Neuronal stem cell (in vitro differentiated cells): ENCODE measurements at regions not wholly inside any gene's neighbourhood (a gene's known extent, or its start where the extent isn't known, plus 50 kb on each side); places are given as distances from the start of the nearest gene placed in this dataset.
A peak's percentile ranks its signal among the peaks of the same experiment; 100 is the strongest.

Experiments
- DNase-seq: peaks from one replicate; pipeline ENCODE4 v3.0.0-alpha.2; 2013; ENCODE audit warnings: low spot score
- H2AFZ ChIP-seq: one replicate; pipeline ENCODE4 v1.6.1; 2013; ENCODE audit warnings: mild to moderate bottlenecking, low read length, inconsistent platforms
- H2AK5ac ChIP-seq: 2 replicates; pipeline ENCODE4 v1.6.1; 2013; ENCODE audit warnings: low read depth, mild to moderate bottlenecking, inconsistent platforms, low read length, moderate library complexity, mixed read lengths
- H2BK120ac ChIP-seq: 2 replicates; pipeline ENCODE4 v1.6.1; 2013; ENCODE audit warnings: low read depth, mild to moderate bottlenecking, inconsistent platforms, low read length, moderate library complexity, mixed read lengths
- H2BK12ac ChIP-seq: one replicate; pipeline ENCODE4 v1.6.1; 2013; ENCODE audit warnings: low read length, inconsistent platforms
- H2BK15ac ChIP-seq: 2 replicates; pipeline ENCODE4 v1.6.1; 2013; ENCODE audit warnings: mild to moderate bottlenecking, low read length, inconsistent platforms, mixed read lengths
- H2BK5ac ChIP-seq: one replicate; pipeline ENCODE4 v1.6.1; 2013; ENCODE audit warnings: inconsistent platforms, mild to moderate bottlenecking, low read length, moderate library complexity
- H3K14ac ChIP-seq: one replicate; pipeline ENCODE4 v1.6.1; 2013; ENCODE audit warnings: low read length, inconsistent platforms
- H3K18ac ChIP-seq: 2 replicates; pipeline ENCODE4 v1.6.1; 2013; ENCODE audit warnings: low read length, inconsistent platforms
- H3K23ac ChIP-seq: 2 replicates; pipeline ENCODE4 v1.6.1; 2013; ENCODE audit warnings: low read depth, mild to moderate bottlenecking, mixed read lengths, low read length, inconsistent platforms; ENCODE audit not compliant: poor library complexity
- H3K27ac ChIP-seq: replicated peaks from 3 replicates; pipeline ENCODE4 v1.5.1; 2013; ENCODE audit warnings: low read length, inconsistent platforms
- H3K27me3 ChIP-seq, 3 experiments: 2 replicates each; pipeline ENCODE4 v1.6.1; 2013; ENCODE audit warnings: low read length in 3 of 3, mild to moderate bottlenecking in 2 of 3, inconsistent platforms in 1 of 3, low read depth in 1 of 3, mixed read lengths in 1 of 3, moderate library complexity in 1 of 3; ENCODE audit not compliant: control insufficient read depth in 3 of 3, insufficient read depth in 3 of 3
- H3K36me3 ChIP-seq, 2 donors: replicated peaks in 1 of 2; 2 replicates each; pipeline ENCODE4 v1.6.1; 2013; ENCODE audit warnings: low read length in 2 of 2; ENCODE audit not compliant: control insufficient read depth in 2 of 2, insufficient read depth in 2 of 2
- H3K4ac ChIP-seq: 2 replicates; pipeline ENCODE4 v1.6.1; 2013; ENCODE audit warnings: inconsistent platforms, mild to moderate bottlenecking, low read length, moderate library complexity
- H3K4me1 ChIP-seq, 2 donors: 1 replicate in 1 of 2; 2 replicates in 1 of 2; pipeline ENCODE4 v1.6.1; 2013; ENCODE audit warnings: low read length in 2 of 2, low read depth in 1 of 2; ENCODE audit not compliant: control insufficient read depth in 2 of 2, insufficient read depth in 1 of 2
- H3K4me2 ChIP-seq: one replicate; pipeline ENCODE4 v1.6.1; 2013; ENCODE audit warnings: mild to moderate bottlenecking, low read length, inconsistent platforms; ENCODE audit not compliant: insufficient read depth, poor library complexity, severe bottlenecking
- H3K4me3 ChIP-seq, 2 donors: 2 replicates each; pipeline ENCODE4 v1.5.1; 2013; ENCODE audit warnings: low read length in 2 of 2, mild to moderate bottlenecking in 2 of 2, inconsistent platforms in 1 of 2, moderate library complexity in 1 of 2
- H3K79me1 ChIP-seq: one replicate; pipeline ENCODE4 v1.6.1; 2013; ENCODE audit warnings: low read depth, mild to moderate bottlenecking, inconsistent platforms, low read length, moderate library complexity
- H3K9ac ChIP-seq: one replicate; pipeline ENCODE4 v1.6.1; 2013; ENCODE audit warnings: mild to moderate bottlenecking, low read depth, low read length, inconsistent platforms; ENCODE audit not compliant: poor library complexity
- H3K9me3 ChIP-seq, 2 donors: replicated peaks in 1 of 2; 2 replicates each; pipeline versions ENCODE3 to v1.6.1; 2013; ENCODE audit warnings: low read length in 2 of 2, mild to moderate bottlenecking in 2 of 2, inconsistent platforms in 1 of 2, low read depth in 1 of 2, mixed read lengths in 1 of 2, moderate library complexity in 1 of 2; ENCODE audit not compliant: control insufficient read depth in 2 of 2, insufficient read depth in 1 of 2
- H4K8ac ChIP-seq: one replicate; pipeline ENCODE4 v1.6.1; 2013; ENCODE audit warnings: low read depth, mild to moderate bottlenecking, inconsistent platforms, low read length, moderate library complexity
- H4K91ac ChIP-seq: one replicate; pipeline ENCODE4 v1.6.1; 2013; ENCODE audit warnings: low read length, low read depth, mild to moderate bottlenecking, inconsistent platforms; ENCODE audit not compliant: poor library complexity
- WGBS, 2 donors: extraction: QIAGEN DNeasy Blood & Tissue Kit; methylation state at CpG; one replicate each; pipeline ENCODE4 v1.1.7; 2013; ENCODE audit warnings: missing lambda C conversion rate in 2 of 2, mixed read lengths in 1 of 2; ENCODE audit not compliant: insufficient read length in 2 of 2, insufficient replicate concordance in 1 of 2; ENCODE audit errors: extremely low coverage in 2 of 2; 5-methylcytosine and 5-hydroxymethylcytosine counted together

- H3K23ac ChIP-seq = peak overlapping the region; percentile 35
- no peak overlapping the region for H3K4me3 ChIP-seq
- H3K18ac ChIP-seq = no peak overlapping the region
- H3K27me3 ChIP-seq = peaks cover 0 to 18% (median 0%) of the 10 kb centered on the region in 3 experiments
- no peak overlapping the region for H3K9ac ChIP-seq
- no peak for DNase-seq
- H4K91ac ChIP-seq = no peak overlapping the region
- H3K79me1 ChIP-seq = no peaks in the 10 kb centered on the region
- H2AFZ ChIP-seq = no peak overlapping the region
- no peak overlapping the region for H2BK120ac ChIP-seq
- peak overlapping the region; percentile 41 for H2AK5ac ChIP-seq
- H3K4ac ChIP-seq = no peak overlapping the region
- H2BK12ac ChIP-seq = no peak overlapping the region
- H4K8ac ChIP-seq = no peak overlapping the region
- H3K4me1 ChIP-seq = peaks cover 0 to 1% of the 10 kb centered on the region in 2 donors
- H3K36me3 ChIP-seq = no peaks in the 10 kb centered on the region
- H3K27ac ChIP-seq = no peak overlapping the region
- H2BK5ac ChIP-seq = no peak overlapping the region
- WGBS, 2 donors = no CpG with 5 or more reads among the region's 8 CpGs
- H3K4me2 ChIP-seq = no peak overlapping the region
- no peak overlapping the region for H3K14ac ChIP-seq
- H3K9me3 ChIP-seq = no peaks in the 10 kb centered on the region
- H2BK15ac ChIP-seq = no peak overlapping the region
Measured at GRCh38 chr11:71341173-71341572, 88.8 kb upstream of the SHANK2 start.

- no peak for DNase-seq
- no peak overlapping the region for H3K14ac ChIP-seq
- H3K79me1 ChIP-seq = no peaks in the 10 kb centered on the region
- no peak overlapping the region for H3K4me3 ChIP-seq
- peaks cover 0 to 11% (median 0%) of the 10 kb centered on the region in 3 experiments for H3K27me3 ChIP-seq
- H3K23ac ChIP-seq = peak overlapping the region; percentile 18
- H2AK5ac ChIP-seq = no peak overlapping the region
- no peak overlapping the region for H4K91ac ChIP-seq
- H2BK120ac ChIP-seq = no peak overlapping the region
- peak overlapping the region; percentile 66 for H4K8ac ChIP-seq
- H3K9ac ChIP-seq = no peak overlapping the region
- H3K9me3 ChIP-seq = no peaks in the 10 kb centered on the region
- peak overlapping the region; percentile 69 for H2BK15ac ChIP-seq
- peaks cover 0 to 1% of the 10 kb centered on the region in 2 donors for H3K4me1 ChIP-seq
- H3K4ac ChIP-seq = no peak overlapping the region
- peak overlapping the region; percentile 0 for H3K18ac ChIP-seq
- H3K27ac ChIP-seq = no peak overlapping the region
- H2BK12ac ChIP-seq = no peak overlapping the region
- H3K36me3 ChIP-seq = no peaks in the 10 kb centered on the region
- no peak overlapping the region for H2BK5ac ChIP-seq
- no peak overlapping the region for H3K4me2 ChIP-seq
- no CpG with 5 or more reads among the region's 12 CpGs for WGBS, 2 donors
- H2AFZ ChIP-seq = no peak overlapping the region
Measured at GRCh38 chr11:71340086-71340606, 87.8 kb upstream of the SHANK2 start.

- H3K4me3 ChIP-seq = no peak overlapping the region
- no peak for DNase-seq
- no CpG with 5 or more reads among the region's 14 CpGs for WGBS, 2 donors
- H3K9me3 ChIP-seq = peaks cover 0 to 2% of the 10 kb centered on the region in 2 donors
- H2BK120ac ChIP-seq = no peak overlapping the region
- H3K27ac ChIP-seq = no peak overlapping the region
- no peak overlapping the region for H4K8ac ChIP-seq
- H3K9ac ChIP-seq = no peak overlapping the region
- no peak overlapping the region for H2AK5ac ChIP-seq
- peaks cover 0 to 1% of the 10 kb centered on the region in 2 donors for H3K4me1 ChIP-seq
- H3K4me2 ChIP-seq = no peak overlapping the region
- H3K23ac ChIP-seq = no peak overlapping the region
- H4K91ac ChIP-seq = no peak overlapping the region
- no peak overlapping the region for H3K14ac ChIP-seq
- H3K79me1 ChIP-seq = no peaks in the 10 kb centered on the region
- peaks cover 0 to 7% (median 0%) of the 10 kb centered on the region in 3 experiments for H3K27me3 ChIP-seq
- H3K18ac ChIP-seq = no peak overlapping the region
- no peaks in the 10 kb centered on the region for H3K36me3 ChIP-seq
- H2BK12ac ChIP-seq = no peak overlapping the region
- no peak overlapping the region for H2BK5ac ChIP-seq
- no peak overlapping the region for H2AFZ ChIP-seq
- H3K4ac ChIP-seq = no peak overlapping the region
- H2BK15ac ChIP-seq = no peak overlapping the region
Measured at GRCh38 chr11:71339396-71339881, 87.1 kb upstream of the SHANK2 start.

GRCh38 chr11:71338801-71339395 lies 86.5 kb upstream of the SHANK2 start:
- Histone ChIP-seq H2BK120ac (no peak overlapping the region), H3K18ac (no peak overlapping the region), H3K4me2 (no peak overlapping the region), H3K14ac (no peak overlapping the region), H3K9ac (no peak overlapping the region), H3K4me3 (no peak overlapping the region), H3K4me1 (peaks cover 0 to 1% of the 10 kb centered on the region in 2 donors), H2BK12ac (no peak overlapping the region), H2BK5ac (no peak overlapping the region), H3K27ac (no peak overlapping the region), H3K79me1 (no peaks in the 10 kb centered on the region), H2AK5ac (no peak overlapping the region), H3K4ac (no peak overlapping the region), H3K9me3 (peaks cover 0 to 6% of the 10 kb centered on the region in 2 donors), H4K91ac (no peak overlapping the region), H3K27me3 (peaks cover 0 to 7% (median 0%) of the 10 kb centered on the region in 3 experiments), H2BK15ac (no peak overlapping the region), H4K8ac (no peak overlapping the region), H3K23ac (no peak overlapping the region), H2AFZ (no peak overlapping the region), H3K36me3 (no peaks in the 10 kb centered on the region)
- DNase-seq = no peak
- no CpG with 5 or more reads among the region's 12 CpGs for WGBS, 2 donors
